Urothelium cell line (cell line): ENCODE measurements at regions not wholly inside any gene's neighbourhood (a gene's known extent, or its start where the extent isn't known, plus 50 kb on each side); places are given as distances from the start of the nearest gene placed in this dataset.

ENCODE experiments used
- DNase-seq: peaks from one replicate; pipeline ENCODE4 v3.0.0; 2011; ENCODE audit warnings: low spot score, mixed read lengths
- FAIRE-seq: peaks from 2 replicates; lab custom pipeline; 2011; peaks lifted over from hg19 to GRCh38; lab: Jason Lieb, UNC

- DNase-seq (no peak), FAIRE-seq (no peak)
These were observed 315.1 kb upstream of the KLHL29 start for GRCh38 chr2:23069923-23070322.

GRCh38 chr2:23073056-23073455, 311.9 kb upstream of the KLHL29 start:
- no peak for DNase-seq
- FAIRE-seq, result no peak

GRCh38 chr2:23073671-23074070, 311.3 kb upstream of the KLHL29 start:
- DNase-seq (no peak), FAIRE-seq (peak; percentile 52)

GRCh38 chr2:23077596-23077995, 307.4 kb upstream of the KLHL29 start:
- peak; percentile 56 for FAIRE-seq
- peak; percentile 38 for DNase-seq

GRCh38 chr2:23078784-23079434, 306.1 kb upstream of the KLHL29 start:
- no peak for FAIRE-seq
- no peak for DNase-seq

- DNase-seq (no peak), FAIRE-seq (no peak)
These were observed 301.0 kb upstream of the KLHL29 start for GRCh38 chr2:23083966-23084365.

GRCh38 chr2:23091019-23091418, 294.0 kb upstream of the KLHL29 start:
- no peak for DNase-seq
- FAIRE-seq, result no peak

GRCh38 chr2:23091900-23092299, 293.1 kb upstream of the KLHL29 start:
- no peak for DNase-seq
- no peak for FAIRE-seq

- no peak for FAIRE-seq
- DNase-seq, result peak; percentile 50
These were observed 292.1 kb upstream of the KLHL29 start for GRCh38 chr2:23092831-23093230.

GRCh38 chr2:23093513-23093912, 291.5 kb upstream of the KLHL29 start:
- FAIRE-seq (no peak), DNase-seq (no peak)

GRCh38 chr2:23096906-23097602, 287.9 kb upstream of the KLHL29 start:
- DNase-seq, result peak; percentile 21
- no peak for FAIRE-seq

- no peak for DNase-seq
- no peak for FAIRE-seq
These were observed 284.6 kb upstream of the KLHL29 start for GRCh38 chr2:23100406-23100805.

- FAIRE-seq (no peak), DNase-seq (no peak)
These were observed 278.7 kb upstream of the KLHL29 start for GRCh38 chr2:23106242-23106785.

- FAIRE-seq (no peak), DNase-seq (no peak)
These were observed 277.5 kb upstream of the KLHL29 start for GRCh38 chr2:23107327-23107941.

- DNase-seq (no peak), FAIRE-seq (no peak)
These were observed 273.7 kb upstream of the KLHL29 start for GRCh38 chr2:23111263-23111662.

GRCh38 chr2:23112517-23112916, 272.5 kb upstream of the KLHL29 start:
- DNase-seq, result no peak
- no peak for FAIRE-seq

GRCh38 chr2:23114299-23114698, 270.7 kb upstream of the KLHL29 start:
- FAIRE-seq (no peak), DNase-seq (no peak)

GRCh38 chr2:23118313-23118712, 266.7 kb upstream of the KLHL29 start:
- FAIRE-seq, result no peak
- no peak for DNase-seq

GRCh38 chr2:23118894-23119293, 266.1 kb upstream of the KLHL29 start:
- FAIRE-seq (no peak), DNase-seq (no peak)

- DNase-seq (no peak), FAIRE-seq (no peak)
These were observed 264.8 kb upstream of the KLHL29 start for GRCh38 chr2:23120161-23120560.

GRCh38 chr2:23121968-23122648, 262.9 kb upstream of the KLHL29 start:
- no peak for FAIRE-seq
- no peak for DNase-seq
